ENCODE measurements at regions not wholly inside any gene's neighbourhood (a gene's known extent, or its start where the extent isn't known, plus 50 kb on each side); places are given as distances from the start of the nearest gene placed in this dataset.

GRCh38 chr4:108567831-108568230 is 52.5 kb upstream of the RPL34 start:
- no peak for DNase-seq (ENCODE audit: low read depth)
- H3K4me3 ChIP-seq (ENCODE audit: control insufficient read depth, low read depth, low read length): no peak overlapping the region
- no peak for TF ChIP-seq CTCF (conservative IDR thresholded peaks at IDR 0.05; ENCODE audit: control insufficient read depth, insufficient read depth, low read depth, low read length)

GRCh38 chr4:108561116-108561515 is 59.3 kb upstream of the RPL34 start:
- no peak overlapping the region for H3K4me3 ChIP-seq (ENCODE audit: control insufficient read depth, low read depth, low read length)
- TF ChIP-seq CTCF (conservative IDR thresholded peaks at IDR 0.05; ENCODE audit: control insufficient read depth, insufficient read depth, low read depth, low read length): no peak
- no peak for DNase-seq (ENCODE audit: low read depth)

- TF ChIP-seq CTCF (conservative IDR thresholded peaks at IDR 0.05; ENCODE audit: control insufficient read depth, insufficient read depth, low read depth, low read length): no peak
- H3K4me3 ChIP-seq (ENCODE audit: control insufficient read depth, low read depth, low read length): no peak overlapping the region
- DNase-seq (ENCODE audit: low read depth): peak; percentile 31
These were observed 59.8 kb upstream of the RPL34 start for GRCh38 chr4:108560616-108561015.

GRCh38 chr4:108559911-108560310 is 60.5 kb upstream of the RPL34 start:
- H3K4me3 ChIP-seq (ENCODE audit: control insufficient read depth, low read depth, low read length): no peak overlapping the region
- TF ChIP-seq CTCF (conservative IDR thresholded peaks at IDR 0.05; ENCODE audit: control insufficient read depth, insufficient read depth, low read depth, low read length): no peak
- DNase-seq (ENCODE audit: low read depth): no peak

- DNase-seq (ENCODE audit: low read depth): no peak
- TF ChIP-seq CTCF (conservative IDR thresholded peaks at IDR 0.05; ENCODE audit: control insufficient read depth, insufficient read depth, low read depth, low read length): no peak
- H3K4me3 ChIP-seq (ENCODE audit: control insufficient read depth, low read depth, low read length): no peak overlapping the region
These were observed 61.1 kb upstream of the RPL34 start for GRCh38 chr4:108559068-108559793.

- DNase-seq (ENCODE audit: low read depth): no peak
- H3K4me3 ChIP-seq (ENCODE audit: control insufficient read depth, low read depth, low read length): no peak overlapping the region
- TF ChIP-seq CTCF (conservative IDR thresholded peaks at IDR 0.05; ENCODE audit: control insufficient read depth, insufficient read depth, low read depth, low read length): no peak
These were observed 63.7 kb upstream of the RPL34 start for GRCh38 chr4:108556588-108557200.

All from fibroblast of mammary gland (primary cell).